ENCODE measurements at regions not wholly inside any gene's neighbourhood (a gene's known extent, or its start where the extent isn't known, plus 50 kb on each side); places are given as distances from the start of the nearest gene placed in this dataset.
"Not testable (repeated sequence)": the region's sequence is repeated elsewhere in the genome, so short reads cannot be mapped to it uniquely, and the experiment has no call there.

DNA sequence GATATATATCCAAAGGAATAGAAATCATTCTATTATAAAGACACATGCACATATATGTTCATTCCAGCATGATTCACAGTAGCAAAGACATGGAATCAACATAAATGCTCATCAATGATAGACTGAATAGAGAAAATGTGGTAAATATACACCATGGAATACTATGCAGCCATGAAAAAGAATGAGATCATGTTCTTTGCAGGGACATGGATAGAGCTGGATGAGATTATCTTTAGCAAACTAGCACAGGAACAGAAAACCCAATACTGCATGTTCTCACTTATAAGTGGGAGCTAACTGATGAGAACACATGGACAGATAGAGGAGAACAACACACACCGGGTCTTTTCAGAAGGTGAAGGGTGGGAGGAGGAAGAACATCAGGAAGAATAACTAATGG, 1318.6 kb downstream of the PCDH19 start:
- no peak for DNase-seq (ENCODE audit: low spot score)

DNA sequence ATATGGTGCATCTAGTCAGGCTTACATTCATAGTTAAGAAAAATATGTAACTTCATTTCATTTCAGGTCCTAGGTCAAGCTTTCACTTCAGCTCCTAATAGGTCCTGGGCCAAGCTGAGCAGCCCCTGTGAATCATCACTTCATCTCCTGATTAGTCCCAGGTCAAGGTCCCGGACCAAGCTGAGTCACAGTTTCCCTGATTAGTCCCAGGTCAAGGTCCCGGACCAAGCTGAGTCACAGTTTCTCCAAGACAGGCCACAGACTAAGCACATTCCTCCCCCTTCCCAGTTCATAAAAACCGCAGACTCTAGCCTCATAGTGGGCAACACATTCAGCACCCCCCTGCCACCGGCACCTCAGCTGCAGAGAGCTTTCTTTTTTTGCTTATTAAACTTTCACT, 1331.8 kb downstream of the PCDH19 start:
- no peak for DNase-seq (ENCODE audit: low spot score)

- DNase-seq (ENCODE audit: low spot score) = no peak
These were observed 1333.0 kb downstream of the PCDH19 start for GRCh38 chrX:99077099-99077498.

DNA sequence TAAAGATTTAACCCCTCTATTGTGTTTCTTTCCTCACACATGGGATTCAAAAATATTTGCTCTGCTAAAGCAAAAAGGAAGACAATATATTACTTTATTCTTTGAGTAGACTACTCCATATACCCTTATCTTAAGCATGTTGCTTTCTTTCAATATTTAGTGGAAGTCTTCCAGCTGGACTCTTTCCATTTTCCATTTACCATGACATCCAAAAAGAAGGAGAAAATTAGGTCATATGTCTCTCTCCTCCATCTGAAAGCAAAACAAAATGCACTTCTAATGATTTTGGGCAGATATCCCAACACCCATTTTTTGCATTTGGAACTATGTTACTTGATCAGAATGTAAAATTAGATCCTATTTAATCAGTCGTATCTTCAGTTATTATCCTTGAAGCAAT, 1336.5 kb downstream of the PCDH19 start:
- DNase-seq (ENCODE audit: low spot score) = no peak

DNA sequence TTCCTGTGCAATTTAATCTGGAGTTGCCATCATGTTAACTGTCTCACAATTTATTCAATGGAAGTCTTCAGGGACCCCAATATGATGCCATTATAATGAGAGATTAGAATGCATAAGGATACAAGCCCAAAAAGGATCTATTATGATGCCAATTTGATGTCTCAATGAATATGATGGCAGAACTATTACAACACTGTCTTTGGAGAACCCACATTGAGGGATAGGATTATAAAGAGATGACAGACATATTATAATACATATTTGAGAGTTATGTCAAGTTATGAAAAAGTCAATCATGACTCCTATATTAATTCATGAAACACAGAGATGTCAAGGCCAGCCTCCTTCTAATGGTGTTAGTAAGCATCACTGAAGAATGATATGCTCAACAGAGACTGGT, 1358.4 kb downstream of the PCDH19 start:
- no peak for DNase-seq (ENCODE audit: low spot score)

- no peak for DNase-seq (ENCODE audit: low spot score)
These were observed 1376.7 kb downstream of the PCDH19 start for GRCh38 chrX:99033226-99033901.

DNA sequence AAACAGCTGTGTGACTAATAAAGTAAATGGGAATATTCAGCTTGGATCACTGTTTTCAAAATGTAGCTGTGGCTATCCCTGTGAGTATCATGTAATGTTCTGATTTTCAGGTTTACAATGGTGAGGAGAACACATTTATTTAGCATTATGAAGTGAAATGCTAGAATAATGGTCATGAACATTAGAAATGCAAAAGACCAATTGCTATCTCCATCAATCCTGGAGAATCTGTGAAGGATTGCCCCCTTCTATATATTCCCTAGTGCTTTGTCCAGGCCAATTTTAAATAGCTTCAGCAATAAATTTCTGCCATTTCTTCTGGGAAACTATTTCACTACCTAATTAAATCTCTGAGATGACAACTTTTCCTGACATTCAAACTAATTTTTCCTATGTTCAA, 1399.1 kb downstream of the PCDH19 start:
- DNase-seq (ENCODE audit: low spot score) = no peak

GRCh38 chrX:99001286-99001685, 1408.8 kb downstream of the PCDH19 start:
- no peak for DNase-seq (ENCODE audit: low spot score)

GRCh38 chrX:98962996-98963395, 1447.1 kb downstream of the PCDH19 start:
- no peak for DNase-seq (ENCODE audit: low spot score)

DNA sequence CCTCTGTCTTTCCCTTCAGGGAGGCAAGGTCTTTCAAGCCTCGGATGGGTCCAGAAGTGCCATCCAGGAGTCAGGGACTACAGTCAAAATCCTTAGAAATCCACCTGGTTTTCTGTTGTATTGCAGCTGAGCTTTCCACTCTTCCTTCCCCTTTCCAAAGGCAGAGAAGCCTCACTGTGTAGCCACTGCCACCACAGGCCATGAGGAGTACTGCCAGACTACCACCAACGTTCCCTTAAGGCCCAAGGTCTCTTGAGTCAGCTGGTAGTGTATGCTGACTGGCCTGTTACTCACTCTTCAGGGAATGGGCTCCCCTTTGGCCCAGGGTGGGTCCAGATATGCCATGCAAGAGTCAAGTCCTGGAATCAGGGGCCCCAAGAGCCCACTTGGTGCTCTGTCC, 1454.1 kb downstream of the PCDH19 start:
- DNase-seq (ENCODE audit: low spot score) = no peak

DNA sequence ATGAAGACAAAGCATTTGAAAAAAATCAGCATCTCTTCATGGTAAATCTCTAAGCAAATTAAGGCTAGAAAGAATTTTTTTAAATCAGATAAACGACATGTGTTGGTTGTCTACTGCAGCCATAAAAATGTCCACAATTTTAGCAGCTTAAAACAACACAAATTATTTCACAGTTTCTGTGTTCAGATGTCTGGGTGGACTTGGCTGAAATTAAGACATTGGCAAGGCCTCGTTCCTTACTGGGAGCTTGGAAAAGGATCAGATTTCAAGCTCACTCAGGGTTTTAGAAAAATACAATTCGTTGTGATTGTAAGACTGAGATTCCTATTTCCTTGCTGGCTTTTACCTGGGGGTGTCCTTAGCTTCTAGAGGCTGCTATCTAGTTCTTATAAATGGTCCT, 1470.6 kb downstream of the PCDH19 start:
- no peak for DNase-seq (ENCODE audit: low spot score)

DNA sequence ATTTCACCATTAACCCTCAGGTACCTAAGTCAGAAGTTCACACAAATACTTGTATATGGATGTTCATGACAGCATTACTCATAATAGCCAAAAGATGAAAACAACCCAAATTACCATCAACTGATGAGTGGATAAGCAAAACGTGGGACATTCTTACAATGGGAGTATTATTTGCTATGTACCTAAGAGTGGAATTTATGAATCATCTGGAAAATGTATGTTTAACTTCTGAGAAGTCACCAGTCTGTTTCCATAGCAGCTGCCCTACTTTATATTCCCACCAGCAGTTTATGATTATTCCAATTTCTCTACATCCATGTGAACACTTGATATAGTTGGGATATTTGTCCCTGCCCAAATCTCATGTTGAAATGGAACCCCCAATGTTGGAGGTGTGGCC, 1478.9 kb downstream of the PCDH19 start:
- no peak for DNase-seq (ENCODE audit: low spot score)

DNA sequence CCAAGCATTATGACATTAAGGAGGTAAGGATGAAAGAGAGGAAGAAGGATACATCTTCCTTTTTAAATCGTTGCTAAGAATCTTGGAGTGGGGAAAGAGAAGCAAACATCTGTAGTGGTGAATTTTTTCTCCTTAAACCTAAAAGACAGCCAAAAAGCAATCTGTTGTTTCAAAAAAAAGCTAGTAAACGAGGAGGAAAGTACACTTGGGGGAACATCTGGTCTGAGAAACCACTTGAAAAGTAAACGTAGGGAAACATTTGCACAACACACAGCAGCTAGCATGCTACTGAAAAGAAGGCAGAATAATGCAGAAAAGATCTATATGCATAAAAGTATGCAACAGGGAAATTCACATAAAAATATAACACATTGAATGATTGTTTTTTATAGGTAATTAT, 1485.6 kb downstream of the PCDH19 start:
- DNase-seq (ENCODE audit: low spot score) = no peak

DNA sequence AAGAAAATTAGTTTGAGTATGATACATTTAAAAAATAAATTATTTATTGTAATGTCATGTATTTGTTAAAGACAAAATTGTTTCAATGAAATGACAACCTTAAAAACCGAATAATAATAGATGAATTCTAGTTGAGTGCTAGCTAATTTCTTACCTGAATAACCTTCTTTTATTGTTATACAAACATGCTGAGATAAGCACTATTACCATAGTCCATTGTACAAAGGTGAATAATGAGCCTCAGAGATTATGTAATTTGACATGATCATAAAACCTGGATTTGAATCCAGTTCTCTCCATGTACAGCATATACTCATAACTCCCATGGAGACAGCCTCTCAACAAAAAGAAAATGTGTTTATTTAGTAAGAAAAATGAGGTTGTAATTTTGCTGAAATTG, 1512.9 kb downstream of the PCDH19 start:
- no peak for DNase-seq (ENCODE audit: low spot score)

DNA sequence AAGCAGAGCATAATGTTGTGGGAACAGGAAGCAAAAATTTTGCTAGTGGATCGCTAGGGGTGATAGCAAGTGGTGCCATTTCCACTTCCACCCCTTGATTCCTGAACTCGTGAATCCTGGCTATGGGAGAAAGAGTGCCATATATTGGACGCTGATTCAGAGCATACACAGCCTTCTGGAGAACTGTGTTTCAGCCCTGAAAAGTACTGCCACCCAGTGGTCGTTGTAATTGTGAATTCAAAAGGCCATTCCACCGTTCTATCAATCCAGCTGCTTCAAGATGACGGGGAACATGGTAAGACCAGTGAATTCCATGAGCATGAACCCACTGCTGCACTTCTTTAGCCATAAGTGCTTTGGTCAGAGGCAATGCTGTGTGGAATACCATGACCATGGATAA, 1559.4 kb downstream of the PCDH19 start:
- not testable (repeated sequence) for DNase-seq (ENCODE audit: low spot score)

Measured in D341Med (cell line).